ENCODE measurements at regions not wholly inside any gene's neighbourhood (a gene's known extent, or its start where the extent isn't known, plus 50 kb on each side); places are given as distances from the start of the nearest gene placed in this dataset.

- TF ChIP-seq, protein P1, sequence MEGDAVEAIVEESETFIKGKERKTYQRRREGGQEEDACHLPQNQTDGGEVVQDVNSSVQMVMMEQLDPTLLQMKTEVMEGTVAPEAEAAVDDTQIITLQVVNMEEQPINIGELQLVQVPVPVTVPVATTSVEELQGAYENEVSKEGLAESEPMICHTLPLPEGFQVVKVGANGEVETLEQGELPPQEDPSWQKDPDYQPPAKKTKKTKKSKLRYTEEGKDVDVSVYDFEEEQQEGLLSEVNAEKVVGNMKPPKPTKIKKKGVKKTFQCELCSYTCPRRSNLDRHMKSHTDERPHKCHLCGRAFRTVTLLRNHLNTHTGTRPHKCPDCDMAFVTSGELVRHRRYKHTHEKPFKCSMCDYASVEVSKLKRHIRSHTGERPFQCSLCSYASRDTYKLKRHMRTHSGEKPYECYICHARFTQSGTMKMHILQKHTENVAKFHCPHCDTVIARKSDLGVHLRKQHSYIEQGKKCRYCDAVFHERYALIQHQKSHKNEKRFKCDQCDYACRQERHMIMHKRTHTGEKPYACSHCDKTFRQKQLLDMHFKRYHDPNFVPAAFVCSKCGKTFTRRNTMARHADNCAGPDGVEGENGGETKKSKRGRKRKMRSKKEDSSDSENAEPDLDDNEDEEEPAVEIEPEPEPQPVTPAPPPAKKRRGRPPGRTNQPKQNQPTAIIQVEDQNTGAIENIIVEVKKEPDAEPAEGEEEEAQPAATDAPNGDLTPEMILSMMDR (IDR thresholded peaks at IDR 0.05; ENCODE audit: low read depth, low read length, poor library complexity, severe bottlenecking): no peak
- TF ChIP-seq EZH2phosphoT487 (IDR thresholded peaks at IDR 0.05; ENCODE audit: borderline replicate concordance, low read length): no peak
Observed at GRCh38 chr12:69112616-69113015, 126.8 kb upstream of the CPSF6 start.

Measured in DOHH2 (cell line).